NCI-H2171 (cell line): ENCODE measurements at regions not wholly inside any gene's neighbourhood (a gene's known extent, or its start where the extent isn't known, plus 50 kb on each side); places are given as distances from the start of the nearest gene placed in this dataset.
"Not testable (repeated sequence)": the region's sequence is repeated elsewhere in the genome, so short reads cannot be mapped to it uniquely, and the experiment has no call there.

Experiments
- DNase-seq: peaks from one replicate; lab custom pipeline; 2025; lab: John Stamatoyannopoulos, UW

DNA sequence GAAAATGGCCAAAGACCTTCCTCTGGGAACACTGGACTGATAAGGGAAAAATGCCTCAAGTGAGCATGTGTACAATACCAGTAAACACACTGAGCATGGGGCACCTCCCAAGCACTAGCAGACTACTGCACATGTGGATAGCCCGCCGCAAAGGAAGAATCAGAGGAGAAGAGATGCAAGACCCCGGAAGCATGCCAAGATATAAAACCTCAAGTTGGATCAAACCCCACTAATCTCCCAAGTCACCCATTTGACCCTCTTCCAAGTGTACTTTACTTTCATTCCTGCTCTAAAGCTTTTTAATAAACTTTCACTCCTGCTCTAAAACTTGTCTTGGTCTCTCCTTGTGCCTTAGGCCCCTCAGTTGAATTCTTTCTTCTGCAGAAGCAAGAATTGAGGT, 121.1 kb upstream of the PLAAT1 start:
- no peak for DNase-seq

GRCh38 chr3:193124861-193125260, 116.2 kb upstream of the PLAAT1 start:
- no peak for DNase-seq

GRCh38 chr3:193129607-193130006, 111.4 kb upstream of the PLAAT1 start:
- peak; percentile 5 for DNase-seq

GRCh38 chr3:193130576-193130975, 110.4 kb upstream of the PLAAT1 start:
- no peak for DNase-seq

DNA sequence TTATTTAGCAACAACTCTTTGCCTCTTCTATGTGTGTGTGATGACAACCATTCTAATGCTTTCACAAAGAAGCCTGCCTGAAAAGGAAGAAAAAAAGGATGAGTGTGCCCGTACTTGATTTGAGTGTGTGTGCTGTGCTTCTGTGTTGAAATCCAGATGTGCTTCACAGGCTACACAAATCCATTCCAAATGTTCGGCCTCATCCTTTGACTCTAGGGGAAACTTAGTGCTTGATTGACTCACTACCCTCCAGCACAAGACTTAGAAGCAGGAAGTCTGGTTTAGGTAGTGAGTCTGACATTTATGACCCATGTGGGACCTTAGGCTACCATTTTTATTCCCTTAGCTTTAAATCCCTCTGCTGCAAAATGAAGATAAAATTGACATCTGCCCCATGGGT, 108.8 kb upstream of the PLAAT1 start:
- no peak for DNase-seq

- peak; percentile 8 for DNase-seq
Observed at GRCh38 chr3:193132964-193133363, 108.1 kb upstream of the PLAAT1 start.

- no peak for DNase-seq
Observed at GRCh38 chr3:193134856-193135255, 106.2 kb upstream of the PLAAT1 start.

DNA sequence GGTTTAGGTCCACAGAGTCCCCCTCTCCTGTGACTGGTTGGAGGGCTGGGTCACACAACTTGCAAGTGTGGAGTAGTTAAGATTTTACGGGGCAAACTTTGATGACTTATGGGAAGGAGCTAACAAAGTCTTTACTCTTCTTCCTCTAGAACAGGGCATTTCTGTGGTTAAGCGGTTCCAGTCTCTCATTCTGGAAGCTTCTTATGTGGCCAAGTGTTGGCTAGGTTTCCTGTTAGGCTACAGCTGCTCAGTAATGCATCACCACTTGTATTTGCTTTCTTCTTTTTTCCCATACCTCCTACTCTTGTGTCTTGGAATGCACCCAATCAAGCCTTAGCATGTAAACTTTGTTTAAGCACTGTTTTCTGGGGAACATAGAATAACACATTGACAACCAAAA, 100.6 kb upstream of the PLAAT1 start:
- DNase-seq = no peak

DNA sequence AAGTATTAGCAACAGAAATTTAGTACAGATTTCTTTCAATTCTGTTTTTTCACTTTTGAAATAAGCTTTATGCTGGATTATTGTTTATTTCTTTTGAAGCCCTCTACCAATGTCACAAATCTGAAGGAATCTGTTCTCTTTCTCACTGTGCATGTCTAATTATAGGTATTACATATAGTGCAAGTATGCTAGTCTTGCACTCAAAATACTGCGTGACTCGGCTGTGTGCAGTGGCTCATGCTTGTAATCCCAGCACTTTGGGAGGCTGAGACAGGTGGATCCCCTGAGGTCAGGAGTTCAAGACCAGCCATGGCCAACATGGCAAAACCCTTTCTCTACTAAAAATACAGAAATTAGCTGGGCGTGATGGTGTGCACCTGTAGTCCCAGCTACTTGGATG, 95.8 kb upstream of the PLAAT1 start:
- DNase-seq = no peak

DNA sequence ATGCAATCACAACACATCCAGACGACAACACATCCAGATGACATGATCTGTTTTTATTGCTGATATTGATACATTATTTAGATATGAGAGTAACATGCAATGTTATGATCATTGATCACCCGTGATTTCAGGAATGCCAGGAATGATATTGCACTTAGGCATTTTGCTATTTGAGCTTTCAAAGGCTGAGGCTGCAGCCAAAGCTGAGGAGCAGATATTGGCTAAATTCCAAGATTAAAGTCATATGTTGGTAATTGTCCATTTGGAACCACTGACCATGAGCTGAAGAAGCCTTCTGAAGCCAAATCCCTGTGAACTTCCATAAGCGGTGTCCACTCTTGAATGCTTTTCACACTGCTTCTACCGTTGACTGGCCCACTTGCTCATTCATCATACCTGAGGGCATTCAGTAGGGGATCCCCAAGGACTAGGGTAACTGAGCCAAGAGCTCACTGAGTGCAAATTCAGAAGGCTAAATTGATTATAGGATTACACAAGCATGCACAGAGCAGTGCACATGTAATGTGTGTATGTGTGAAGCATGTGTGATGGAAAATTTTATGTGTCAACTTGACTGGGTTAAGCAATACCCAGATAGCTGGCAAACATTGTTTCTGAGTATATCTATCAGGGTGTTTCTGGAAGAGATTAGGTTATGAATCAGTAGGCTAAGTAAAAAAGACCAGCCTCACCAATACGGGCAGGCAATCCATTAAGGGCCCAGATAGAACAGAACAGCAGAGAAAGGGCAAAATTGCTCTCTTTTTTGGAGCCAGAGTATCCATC, 92.1 kb upstream of the PLAAT1 start:
- DNase-seq = no peak

GRCh38 chr3:193149998-193150397, 91.0 kb upstream of the PLAAT1 start:
- no peak for DNase-seq

DNA sequence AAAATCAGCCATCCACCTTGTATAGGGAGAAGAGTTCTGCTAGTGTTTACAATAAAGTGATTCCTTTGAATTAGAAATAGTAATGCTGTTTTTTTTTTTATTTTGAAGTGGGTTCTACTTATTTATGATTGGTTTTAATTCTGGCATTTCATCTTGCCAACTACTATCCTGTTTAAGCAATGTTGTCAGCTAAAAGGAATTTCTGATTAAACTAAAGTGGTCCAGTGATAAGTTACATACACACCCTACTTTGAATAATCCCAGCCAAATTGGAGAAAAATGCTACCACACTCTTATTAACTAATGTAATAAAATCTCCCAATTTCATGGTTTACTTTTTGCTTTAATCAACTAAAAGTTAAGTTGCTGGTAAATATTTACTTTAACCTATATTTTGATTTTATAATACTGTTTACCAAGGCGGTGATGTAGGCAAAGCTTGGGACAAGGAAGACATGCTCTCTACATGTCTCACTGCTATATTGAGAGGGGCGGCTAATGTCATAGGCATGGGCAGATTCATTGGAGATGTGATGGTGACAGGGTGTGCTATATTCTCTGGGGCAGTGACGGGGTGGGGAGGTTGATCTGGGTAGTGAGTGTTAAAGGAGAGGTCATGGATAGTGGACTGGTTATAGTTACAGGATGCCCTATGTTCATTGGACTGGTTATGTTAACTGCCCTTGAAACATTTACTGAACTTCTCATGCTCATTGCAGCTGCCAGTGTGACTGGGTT, 85.8 kb upstream of the PLAAT1 start:
- not testable (repeated sequence) for DNase-seq

GRCh38 chr3:193157051-193157450, 84.0 kb upstream of the PLAAT1 start:
- no peak for DNase-seq

DNA sequence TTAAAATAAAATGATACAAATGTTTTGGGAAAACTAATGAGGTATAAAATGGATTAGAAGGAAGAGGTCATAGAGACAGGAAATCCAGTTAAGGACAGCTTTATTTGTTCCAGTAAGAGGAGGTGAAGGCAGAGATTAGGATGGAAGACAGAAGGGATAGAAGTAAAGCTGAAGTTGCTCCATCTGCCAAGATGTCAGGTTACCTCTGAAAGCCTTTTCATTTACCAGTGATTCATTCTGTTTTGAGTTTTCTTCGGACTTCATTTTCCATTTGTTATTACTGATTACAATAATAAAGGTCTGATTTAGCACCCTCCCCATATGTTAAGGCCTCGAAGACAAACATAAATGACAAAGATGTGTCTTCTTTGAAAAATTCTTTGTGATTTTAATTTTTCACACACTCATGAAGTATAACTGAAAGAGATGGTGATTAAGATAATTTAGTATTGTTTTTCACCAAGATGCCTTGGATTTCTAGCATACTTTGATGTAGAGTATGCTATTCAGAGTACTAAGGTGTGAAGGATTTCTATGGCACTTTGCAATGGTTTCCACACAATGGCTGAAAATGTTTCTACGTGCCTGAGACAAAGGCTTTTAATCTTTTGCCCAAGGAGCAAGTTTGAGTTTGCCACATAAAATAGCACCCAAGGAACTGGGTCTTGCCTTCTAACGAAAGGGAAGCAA, 75.4 kb upstream of the PLAAT1 start:
- no peak for DNase-seq

DNA sequence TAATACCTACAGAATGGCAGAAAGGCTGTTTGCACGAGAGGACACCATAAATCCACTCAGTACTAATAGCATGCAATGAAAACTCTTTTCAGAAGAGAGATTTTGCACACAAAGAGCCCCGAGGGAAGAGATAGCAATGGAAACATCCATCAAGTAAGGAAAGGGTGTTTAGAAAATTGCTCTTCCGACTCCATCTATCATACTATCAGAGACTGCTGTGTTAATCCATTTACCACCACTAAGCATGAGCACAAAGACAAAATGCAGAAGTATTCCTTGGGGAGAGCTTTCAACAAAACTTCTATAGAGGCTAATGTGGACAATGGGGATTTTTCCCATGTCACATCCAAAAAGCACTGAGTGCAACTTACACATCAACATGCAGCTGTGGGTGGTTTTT, 72.1 kb upstream of the PLAAT1 start:
- DNase-seq = no peak

DNA sequence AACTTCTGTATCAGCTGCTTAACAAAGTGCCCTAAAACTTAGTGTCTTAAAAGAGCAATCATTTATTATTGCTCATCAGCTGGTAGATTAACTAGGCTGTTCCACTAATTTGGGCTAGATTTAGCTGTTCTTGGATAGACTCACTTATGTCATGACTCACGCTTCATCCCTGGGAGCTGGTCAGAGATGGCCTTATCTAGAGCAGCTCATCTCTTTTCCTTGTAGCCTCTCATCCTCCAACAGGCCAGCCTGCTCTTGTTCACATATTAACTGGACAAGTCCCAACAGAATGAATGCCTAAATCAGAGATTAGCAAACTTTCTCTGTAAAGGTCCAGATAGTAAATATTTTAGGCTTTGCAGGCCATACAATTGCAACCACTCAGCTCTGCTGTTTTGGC, 66.9 kb upstream of the PLAAT1 start:
- no peak for DNase-seq

GRCh38 chr3:193179332-193180012, 61.5 kb upstream of the PLAAT1 start:
- DNase-seq = not testable (repeated sequence)

- DNase-seq = no peak
Observed at GRCh38 chr3:193187070-193187722, 53.8 kb upstream of the PLAAT1 start.

- DNase-seq = peak; percentile 86
Observed at GRCh38 chr3:193190146-193190786, 50.8 kb upstream of the PLAAT1 start.
